Cardiac muscle cell (in vitro differentiated cells and primary cell): ENCODE measurements at regions not wholly inside any gene's neighbourhood (a gene's known extent, or its start where the extent isn't known, plus 50 kb on each side); places are given as distances from the start of the nearest gene placed in this dataset.

ENCODE experiments used
- DNase-seq, 2 donors: peaks; one replicate each; pipeline versions ENCODE4 v3.0.0 to v3.0.0-alpha.2; 2010 to 2017; ENCODE audit warnings: low read depth in 1 of 2, low spot score in 1 of 2
- H3K27ac ChIP-seq: fragments of 200-600 bp; sonication (generic); 2 replicates; pipeline ENCODE4 v1.5.1; 2016
- H3K27me3 ChIP-seq: fragments of 200-600 bp; sonication (generic); 2 replicates; pipeline ENCODE4 v1.6.0; 2016; ENCODE audit warnings: control low read depth
- H3K36me3 ChIP-seq: fragments of 200-600 bp; sonication (generic); 2 replicates; pipeline ENCODE4 v1.5.1; 2016; ENCODE audit warnings: control low read depth
- H3K4me1 ChIP-seq: fragments of 200-600 bp; sonication (generic); 2 replicates; pipeline ENCODE4 v1.8.1; 2017; ENCODE audit warnings: low read depth, mild to moderate bottlenecking, mixed run types
- H3K4me3 ChIP-seq: fragments of 200-600 bp; sonication (generic); 2 replicates; pipeline ENCODE4 v1.5.1; 2016; ENCODE audit warnings: mild to moderate bottlenecking
- H3K9me3 ChIP-seq: fragments of 200-600 bp; sonication (generic); 2 replicates; pipeline ENCODE4 v1.5.1; 2017; ENCODE audit warnings: low read depth, mild to moderate bottlenecking, control low read depth
- CTCF ChIP-seq: IDR thresholded peaks from 2 replicates; pipeline ENCODE4 v1.5.1; 2012; ENCODE audit warnings: low read depth, mild to moderate bottlenecking, low read length

- H3K4me3 ChIP-seq: no peak overlapping the region
- H3K4me1 ChIP-seq: no peaks in the 10 kb centered on the region
- H3K36me3 ChIP-seq: no peaks in the 10 kb centered on the region
- peaks cover 15% of the 10 kb centered on the region for H3K27me3 ChIP-seq
- no peak for DNase-seq
- no peaks in the 10 kb centered on the region for H3K9me3 ChIP-seq
- no peak overlapping the region for H3K27ac ChIP-seq
- TF ChIP-seq CTCF: no peak
Measured at GRCh38 chr5:2204366-2205184, 321.9 kb upstream of the IRX4 start.

- TF ChIP-seq CTCF: no peak
- H3K4me3 ChIP-seq: no peak overlapping the region
- H3K4me1 ChIP-seq: no peaks in the 10 kb centered on the region
- no peak overlapping the region for H3K27ac ChIP-seq
- no peaks in the 10 kb centered on the region for H3K9me3 ChIP-seq
- H3K36me3 ChIP-seq: no peaks in the 10 kb centered on the region
- DNase-seq: no peak
- H3K27me3 ChIP-seq: peaks cover 8% of the 10 kb centered on the region
Measured at GRCh38 chr5:2203774-2204173, 321.0 kb upstream of the IRX4 start.

GRCh38 chr5:2201832-2202231 is 319.1 kb upstream of the IRX4 start:
- Histone ChIP-seq H3K9me3 (no peaks in the 10 kb centered on the region), H3K27me3 (peaks cover 3% of the 10 kb centered on the region), H3K27ac (no peak overlapping the region), H3K4me1 (no peaks in the 10 kb centered on the region), H3K4me3 (no peak overlapping the region), H3K36me3 (no peaks in the 10 kb centered on the region)
- TF ChIP-seq CTCF: no peak
- no peak for DNase-seq

- Histone ChIP-seq H3K4me1 (no peaks in the 10 kb centered on the region), H3K9me3 (no peaks in the 10 kb centered on the region), H3K27ac (no peak overlapping the region), H3K36me3 (no peaks in the 10 kb centered on the region), H3K4me3 (no peak overlapping the region), H3K27me3 (peaks cover 3% of the 10 kb centered on the region)
- no peak for DNase-seq
- no peak for TF ChIP-seq CTCF
Measured at GRCh38 chr5:2201421-2201820, 318.7 kb upstream of the IRX4 start.

- Histone ChIP-seq H3K9me3 (no peaks in the 10 kb centered on the region), H3K4me3 (no peak overlapping the region), H3K27me3 (peaks cover 3% of the 10 kb centered on the region), H3K4me1 (no peaks in the 10 kb centered on the region), H3K27ac (no peak overlapping the region), H3K36me3 (no peaks in the 10 kb centered on the region)
- no peak for TF ChIP-seq CTCF
- DNase-seq: no peak
Measured at GRCh38 chr5:2201011-2201410, 318.3 kb upstream of the IRX4 start.
